GM19043 (cell line): ENCODE measurements at regions not wholly inside any gene's neighbourhood (a gene's known extent, or its start where the extent isn't known, plus 50 kb on each side); places are given as distances from the start of the nearest gene placed in this dataset.

Experiments
- ATAC-seq: cut with Tn5 transposase; IDR thresholded peaks from one replicate; pipeline ENCODE4 v1.9.1; 2021; ENCODE audit warnings: low read depth; ENCODE audit not compliant: unreplicated experiment

DNA sequence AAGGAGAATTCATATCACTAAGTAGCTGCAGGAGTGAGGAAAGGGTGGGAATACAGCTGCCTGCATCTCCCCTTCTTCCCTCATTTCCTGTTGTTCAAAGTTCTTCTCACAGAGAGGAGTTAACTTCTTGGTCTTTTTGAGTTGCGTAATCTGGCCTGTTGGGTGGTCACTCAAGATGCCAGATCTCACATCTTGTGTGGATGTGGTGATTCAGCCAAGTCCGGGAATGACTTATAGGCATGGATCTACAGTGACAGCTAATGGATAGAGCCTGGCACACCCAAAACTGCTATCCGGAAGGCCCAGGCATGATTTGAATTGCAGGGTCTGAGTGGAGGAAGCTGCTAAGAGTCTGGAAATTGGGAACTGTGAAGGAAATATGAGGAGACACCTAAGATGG lies 100.2 kb upstream of the SLC35B3 start:
- no peak for ATAC-seq

DNA sequence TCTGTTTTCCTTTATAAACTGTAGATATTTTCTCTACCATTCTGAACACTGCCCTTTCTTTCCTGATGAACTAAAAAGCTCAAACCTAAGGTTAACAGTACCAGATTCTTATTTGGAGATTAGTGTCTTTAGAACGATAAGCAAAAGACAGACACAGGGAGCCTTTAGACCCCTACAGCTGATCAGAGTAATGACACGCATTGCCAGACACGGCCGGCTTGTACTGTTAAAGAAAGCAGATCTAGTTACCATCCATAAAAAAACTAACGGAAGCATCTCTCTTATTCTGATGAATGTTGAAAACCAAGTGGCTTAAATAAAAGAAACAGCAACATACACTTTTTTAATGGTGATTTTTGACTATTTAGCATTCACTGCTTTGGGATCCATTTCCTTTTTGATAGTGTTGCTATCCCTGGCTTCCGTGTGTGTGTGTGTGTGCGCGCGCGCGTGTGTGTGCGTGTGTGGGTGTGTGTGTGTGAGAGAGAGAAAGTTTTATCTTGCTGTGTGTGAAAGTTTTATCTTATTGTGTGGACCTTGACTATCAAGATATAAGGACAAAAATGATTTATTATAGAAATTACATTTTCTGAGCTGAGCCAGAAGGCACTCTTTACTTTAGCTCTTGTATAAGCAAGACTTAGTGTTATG lies 95.6 kb upstream of the SLC35B3 start:
- ATAC-seq: no peak

DNA sequence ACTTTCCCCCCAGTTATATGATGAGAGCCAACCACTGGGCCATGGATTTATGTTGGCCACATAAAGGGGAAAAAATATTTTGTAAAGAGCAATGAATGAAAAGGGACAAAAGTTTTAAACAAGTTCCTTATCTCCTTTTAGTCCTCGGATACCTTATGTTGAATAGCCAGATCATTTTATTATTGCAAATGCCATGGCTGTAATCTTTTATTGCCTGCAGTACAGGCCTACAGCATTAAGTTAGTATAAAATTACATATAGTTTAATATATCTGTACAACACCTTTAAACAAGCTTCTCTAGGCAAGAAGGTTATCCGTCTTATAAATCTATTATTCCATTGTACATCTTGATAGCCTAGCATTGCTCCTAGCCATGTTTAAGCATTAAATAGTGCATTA lies 93.9 kb upstream of the SLC35B3 start:
- ATAC-seq: no peak

DNA sequence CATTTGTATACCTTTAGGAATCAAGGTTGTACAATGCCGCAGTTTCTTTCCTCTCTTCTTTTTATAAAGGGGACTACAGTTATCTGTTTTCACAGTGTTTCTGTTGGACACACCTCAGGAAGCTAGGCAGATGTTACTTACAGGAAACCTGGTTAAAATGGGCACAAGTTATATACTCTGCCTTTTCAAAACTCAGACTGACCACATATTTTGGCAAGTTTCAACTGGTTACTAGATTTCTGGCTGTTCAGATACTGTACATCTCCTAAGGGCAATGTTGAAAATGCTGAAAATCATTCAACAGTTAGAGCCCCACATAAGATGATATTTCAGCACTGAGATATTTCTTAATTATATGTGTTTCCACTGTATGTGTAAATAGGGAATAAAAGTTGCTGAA lies 92.5 kb upstream of the SLC35B3 start:
- ATAC-seq: no peak

DNA sequence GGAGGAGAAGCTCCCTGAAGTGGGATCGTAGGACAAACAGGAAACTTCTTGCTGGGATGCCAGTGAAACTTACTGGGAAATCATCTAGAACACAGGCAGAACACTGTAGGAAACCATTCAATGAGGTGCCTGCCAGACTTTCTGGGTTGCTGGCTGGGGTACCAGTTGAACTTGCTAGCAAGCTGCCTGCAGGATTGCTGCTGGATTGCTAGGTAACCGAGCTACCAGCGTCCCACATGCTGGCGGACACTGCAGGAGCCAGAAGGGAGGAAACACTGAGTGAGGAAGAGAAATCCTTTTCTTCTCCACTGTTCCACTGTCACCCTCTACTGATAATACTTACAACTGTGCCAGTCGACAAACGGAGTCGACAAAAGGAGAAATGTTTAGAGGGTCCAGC lies 91.3 kb upstream of the SLC35B3 start:
- ATAC-seq: no peak

DNA sequence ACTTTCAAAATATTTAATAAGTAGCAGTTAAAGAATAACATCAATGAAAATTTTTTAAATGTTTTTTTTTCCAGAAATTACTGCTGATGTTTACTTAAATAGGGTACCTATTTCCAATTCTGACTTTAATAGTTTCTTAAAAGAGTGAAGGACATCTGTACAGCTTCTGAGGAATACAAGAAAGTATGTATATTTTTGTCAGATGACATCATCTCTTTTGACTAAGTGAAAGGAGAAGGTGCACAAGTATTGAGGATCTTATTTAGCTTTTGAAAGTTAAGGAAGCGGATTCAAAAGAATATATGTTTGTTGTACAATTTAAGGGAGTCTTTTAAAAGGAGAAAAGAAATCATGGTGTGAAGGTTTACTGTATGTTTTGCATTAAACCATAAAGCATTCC lies 90.0 kb upstream of the SLC35B3 start:
- no peak for ATAC-seq

DNA sequence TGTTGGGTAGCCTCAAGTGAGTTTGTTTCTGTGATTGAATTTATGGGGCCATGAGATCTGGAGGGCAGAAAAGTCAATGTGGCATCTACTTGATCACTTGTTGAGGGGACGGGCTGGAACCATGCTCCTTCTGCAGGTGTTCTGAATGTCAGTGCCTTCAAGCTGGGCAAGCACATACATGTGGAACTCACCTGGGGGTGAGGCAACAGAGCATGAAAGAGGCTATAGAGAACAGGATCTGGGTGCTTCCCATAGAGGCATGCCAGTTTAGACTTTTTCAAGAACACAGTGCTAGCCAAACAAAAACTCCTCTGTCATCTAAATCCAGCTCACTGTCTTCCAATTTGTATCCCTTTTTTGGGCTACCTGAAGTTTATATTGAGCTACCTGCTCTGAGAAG lies 77.8 kb upstream of the SLC35B3 start:
- ATAC-seq: no peak

DNA sequence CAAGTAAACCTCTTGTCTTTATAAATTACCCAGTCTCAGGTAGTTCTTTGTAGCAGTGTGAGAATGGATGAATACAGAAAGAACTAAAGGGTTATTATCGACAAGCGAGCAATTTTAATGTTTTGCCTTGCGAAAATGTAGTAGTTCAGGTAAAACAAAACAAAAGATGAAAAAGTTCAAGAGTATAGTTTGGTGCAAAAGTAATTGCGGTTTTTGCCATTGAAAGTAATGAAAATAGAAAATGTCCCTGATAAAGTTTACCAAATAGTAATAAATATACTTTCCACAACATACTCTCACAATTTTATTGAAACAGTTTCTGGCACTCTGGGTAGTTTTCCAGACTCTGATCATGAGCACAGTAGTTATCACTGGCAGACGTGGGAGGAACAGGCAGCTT lies 71.9 kb upstream of the SLC35B3 start:
- no peak for ATAC-seq

DNA sequence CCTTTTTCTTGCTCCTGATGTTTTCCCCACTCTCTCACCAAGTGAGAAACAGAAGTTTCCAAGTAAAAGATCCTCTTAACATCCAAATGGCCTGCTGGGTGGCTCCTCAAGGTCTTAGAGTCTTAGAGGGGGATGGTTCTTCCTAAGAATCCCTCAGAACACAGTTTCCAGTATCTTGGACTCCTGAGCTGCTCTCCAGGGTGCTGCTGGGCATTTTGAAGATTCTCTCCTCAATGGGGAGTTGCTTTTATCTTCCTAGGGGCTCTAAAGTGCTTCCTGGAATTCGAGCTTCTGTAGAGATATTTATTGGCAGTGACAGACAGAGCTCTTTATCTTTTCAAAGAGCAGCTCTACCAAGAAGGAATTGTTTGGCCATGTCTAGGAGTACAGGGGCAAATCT lies 70.8 kb upstream of the SLC35B3 start:
- no peak for ATAC-seq

DNA sequence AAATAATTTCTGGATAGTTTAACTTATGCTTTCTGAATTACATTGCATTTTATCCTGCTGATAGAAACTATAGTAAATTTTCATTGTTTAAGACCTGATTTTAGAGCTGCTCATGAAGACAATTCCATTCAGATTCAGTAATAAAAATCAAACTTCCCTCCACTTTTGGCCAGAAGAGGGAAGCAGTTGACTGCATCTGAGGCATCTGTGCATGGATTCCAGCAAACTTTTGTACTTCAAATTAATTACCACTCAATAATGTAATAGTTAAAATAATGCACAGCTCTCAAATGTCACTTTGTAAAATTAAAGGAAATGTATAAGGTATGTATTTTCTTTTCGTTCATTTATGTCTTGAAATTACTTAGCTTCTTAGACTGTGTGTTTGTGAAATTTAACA lies 64.2 kb upstream of the SLC35B3 start:
- ATAC-seq: no peak

DNA sequence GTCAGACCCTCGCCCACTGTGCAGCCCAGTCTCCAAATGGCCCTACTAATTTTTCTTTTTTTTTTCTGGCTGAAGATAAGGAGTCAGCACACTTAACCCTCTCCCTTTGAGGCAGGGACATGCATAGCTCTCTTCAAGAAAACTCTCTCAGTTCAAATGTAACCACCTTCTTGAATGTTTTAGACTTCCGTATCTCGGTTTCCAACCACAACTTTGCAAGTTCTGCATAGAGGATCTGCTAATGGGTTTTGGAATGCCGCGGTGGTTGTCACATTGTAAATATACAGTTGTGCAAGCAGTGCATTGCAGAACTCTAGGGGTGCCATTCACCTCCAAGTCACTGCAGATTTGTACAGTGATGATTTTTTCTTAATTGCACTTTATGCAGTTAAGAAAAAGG lies 59.4 kb upstream of the SLC35B3 start:
- no peak for ATAC-seq

DNA sequence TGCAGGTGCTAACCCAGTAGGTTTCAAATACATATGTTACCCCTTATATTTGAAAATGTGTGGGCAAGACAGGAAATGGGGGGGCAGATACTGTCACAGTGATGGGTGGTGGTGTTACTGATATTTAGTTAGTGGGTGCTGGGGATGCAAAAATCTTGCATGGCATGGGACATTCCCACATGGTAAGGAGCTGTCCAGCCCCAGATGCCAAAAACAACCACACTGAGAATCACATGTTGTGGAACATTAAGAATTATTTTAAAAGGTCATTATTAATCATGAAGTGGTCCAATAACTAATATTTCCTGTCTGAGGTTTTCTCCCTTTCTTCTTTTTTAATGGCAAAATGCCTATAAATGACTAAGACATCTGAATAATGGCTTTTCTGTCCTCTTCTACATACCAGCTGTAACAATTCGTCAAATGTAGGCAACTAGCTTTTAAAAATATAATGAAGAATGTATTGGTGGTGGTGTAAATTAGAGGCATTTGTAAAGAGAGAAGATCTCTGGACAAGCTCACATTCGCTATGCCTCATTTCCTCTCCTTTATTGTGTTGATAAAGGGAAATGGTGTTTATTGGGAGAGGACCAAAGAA lies 57.3 kb upstream of the SLC35B3 start:
- no peak for ATAC-seq
